ENCODE measurements at regions not wholly inside any gene's neighbourhood (a gene's known extent, or its start where the extent isn't known, plus 50 kb on each side); places are given as distances from the start of the nearest gene placed in this dataset.

DNA sequence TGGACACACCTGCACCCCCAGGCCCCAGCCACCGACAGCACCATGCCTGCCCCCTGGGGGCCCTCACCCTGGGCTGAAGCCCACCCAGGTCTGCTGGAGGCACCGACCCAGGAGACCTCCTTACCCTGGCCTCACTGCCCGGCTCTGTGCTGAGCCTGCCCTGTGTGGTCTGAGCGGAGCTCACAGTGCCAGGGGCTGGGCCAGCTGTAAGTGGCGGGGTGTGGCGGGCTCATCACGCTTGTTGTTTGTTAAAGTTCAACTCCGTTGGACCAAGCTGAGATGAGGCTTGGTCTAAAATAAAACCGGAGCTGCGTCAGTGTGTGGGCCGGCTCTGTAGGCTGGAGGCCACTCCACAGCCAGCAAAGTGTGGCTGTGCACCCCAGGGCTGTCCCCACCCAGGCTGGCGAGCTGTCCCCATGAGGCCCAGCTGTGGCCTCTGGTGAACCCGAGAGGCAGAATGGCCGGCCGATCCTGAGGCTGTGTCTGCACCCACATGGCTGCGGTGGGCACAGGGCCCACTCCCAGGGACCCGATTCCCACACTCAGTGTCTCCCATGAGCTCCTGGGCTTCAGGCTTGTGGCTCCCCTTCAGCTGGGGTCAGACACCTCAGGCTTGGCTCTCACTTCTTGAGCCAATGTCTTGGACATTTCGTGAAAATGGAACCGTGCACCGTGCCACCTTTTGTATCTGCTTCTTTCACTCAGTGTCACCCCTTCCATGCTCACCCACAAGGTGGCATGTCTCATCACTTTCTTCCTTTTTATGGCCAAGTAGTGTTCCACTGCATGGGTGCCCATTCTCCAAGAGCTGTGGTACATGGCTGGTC is 137.9 kb downstream of the CTTN start:
- no peak for DNase-seq (ENCODE audit: low read depth in 1 of 2, low spot score in 1 of 2)
- TF ChIP-seq JUND (IDR thresholded peaks at IDR 0.05; ENCODE audit: low read depth) = no peak
- in situ Hi-C loops (cut with HindIII; ENCODE audit: low pct_unique_long_range_greater_than_20kb, low sequenced_read_pairs) = no loop called here

DNA sequence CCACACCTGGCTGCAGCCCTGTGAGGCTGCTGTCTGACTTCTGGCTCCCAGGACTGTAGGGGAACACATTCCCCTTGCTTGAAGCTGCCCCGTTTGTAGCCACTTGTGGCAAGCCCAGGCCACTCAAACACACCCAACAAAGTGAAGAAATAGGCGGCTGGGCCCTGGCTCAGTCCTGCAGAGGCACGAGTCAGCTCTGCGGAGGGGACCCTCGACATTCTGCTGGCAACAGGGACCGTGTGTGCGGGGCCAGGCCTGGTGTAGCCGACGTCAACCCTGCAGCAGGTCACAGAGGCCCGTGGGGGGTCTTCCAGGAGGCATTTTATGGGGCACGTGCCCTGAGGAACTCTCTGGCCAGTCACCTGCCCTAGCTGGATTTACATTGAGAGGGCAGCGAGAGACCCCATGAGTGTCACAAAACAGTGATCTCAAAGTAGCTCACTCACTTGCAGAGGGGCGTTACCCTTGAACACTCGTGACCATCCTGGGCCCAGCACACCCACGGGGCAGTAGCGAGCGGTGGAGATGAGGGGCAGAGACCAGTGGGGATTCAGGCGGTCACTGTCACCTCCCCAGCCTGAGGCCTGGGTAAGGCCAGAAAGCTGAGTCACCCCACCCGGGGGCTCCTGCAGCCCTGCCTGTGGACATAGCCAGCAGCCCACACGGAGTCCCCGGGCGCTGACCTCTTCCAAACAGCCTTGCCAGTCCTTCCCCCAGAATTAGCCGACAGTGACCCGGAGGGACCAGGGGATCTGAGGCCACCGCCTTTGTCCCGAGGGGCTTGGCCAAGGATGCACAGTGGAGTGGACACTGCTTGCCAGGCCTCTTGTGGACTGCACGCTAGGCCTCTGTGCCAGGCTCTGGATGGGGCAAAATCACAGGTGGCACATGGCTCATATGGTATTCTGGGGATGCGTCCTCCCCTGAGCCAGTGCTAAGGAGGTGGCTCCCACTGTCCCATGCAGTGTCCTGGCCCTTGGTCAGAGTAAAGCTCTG is 139.5 kb downstream of the CTTN start:
- no peak for TF ChIP-seq JUND (IDR thresholded peaks at IDR 0.05; ENCODE audit: low read depth)
- in situ Hi-C loops (cut with HindIII; ENCODE audit: low pct_unique_long_range_greater_than_20kb, low sequenced_read_pairs) = no loop called here
- no peak for DNase-seq (ENCODE audit: low read depth in 1 of 2, low spot score in 1 of 2)

DNA sequence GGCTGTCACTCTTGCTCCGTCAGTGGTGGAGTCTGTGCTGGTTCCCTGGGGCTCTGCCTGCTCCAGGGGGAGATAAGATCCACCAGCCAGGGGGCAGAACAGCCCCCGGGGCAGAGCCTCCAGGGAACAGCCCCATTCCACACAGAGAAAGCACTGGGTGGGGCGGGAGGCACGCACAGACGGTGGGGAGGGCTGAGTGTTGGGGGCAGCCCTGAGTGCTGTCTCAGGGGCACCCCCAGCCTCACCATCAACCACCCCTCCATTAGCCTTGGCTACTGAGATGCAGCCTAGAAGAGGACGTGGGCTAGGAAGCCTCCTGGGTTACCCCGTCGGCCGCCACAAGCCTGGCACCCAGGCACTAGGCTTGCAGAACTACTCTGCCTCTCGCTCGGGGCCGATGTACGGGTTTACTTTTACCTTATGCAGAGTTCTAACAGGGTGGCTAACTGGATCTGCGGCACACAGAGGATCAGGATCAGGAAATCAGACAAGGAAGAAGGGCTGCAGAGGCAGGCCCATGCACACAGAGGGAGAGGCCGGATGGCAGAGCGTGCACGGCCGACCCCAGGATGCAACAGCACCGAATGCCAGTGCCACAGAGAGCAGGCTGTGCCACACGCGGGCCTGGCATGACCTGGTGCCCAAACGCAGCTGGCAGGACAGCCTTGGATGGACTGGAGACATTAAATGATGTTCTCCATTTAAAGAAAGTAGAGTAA is 140.5 kb downstream of the CTTN start:
- TF ChIP-seq JUND (IDR thresholded peaks at IDR 0.05; ENCODE audit: low read depth) = no peak
- in situ Hi-C loops (cut with HindIII; ENCODE audit: low pct_unique_long_range_greater_than_20kb, low sequenced_read_pairs) = no loop called here
- no peak for DNase-seq (ENCODE audit: low read depth in 1 of 2, low spot score in 1 of 2)

DNA sequence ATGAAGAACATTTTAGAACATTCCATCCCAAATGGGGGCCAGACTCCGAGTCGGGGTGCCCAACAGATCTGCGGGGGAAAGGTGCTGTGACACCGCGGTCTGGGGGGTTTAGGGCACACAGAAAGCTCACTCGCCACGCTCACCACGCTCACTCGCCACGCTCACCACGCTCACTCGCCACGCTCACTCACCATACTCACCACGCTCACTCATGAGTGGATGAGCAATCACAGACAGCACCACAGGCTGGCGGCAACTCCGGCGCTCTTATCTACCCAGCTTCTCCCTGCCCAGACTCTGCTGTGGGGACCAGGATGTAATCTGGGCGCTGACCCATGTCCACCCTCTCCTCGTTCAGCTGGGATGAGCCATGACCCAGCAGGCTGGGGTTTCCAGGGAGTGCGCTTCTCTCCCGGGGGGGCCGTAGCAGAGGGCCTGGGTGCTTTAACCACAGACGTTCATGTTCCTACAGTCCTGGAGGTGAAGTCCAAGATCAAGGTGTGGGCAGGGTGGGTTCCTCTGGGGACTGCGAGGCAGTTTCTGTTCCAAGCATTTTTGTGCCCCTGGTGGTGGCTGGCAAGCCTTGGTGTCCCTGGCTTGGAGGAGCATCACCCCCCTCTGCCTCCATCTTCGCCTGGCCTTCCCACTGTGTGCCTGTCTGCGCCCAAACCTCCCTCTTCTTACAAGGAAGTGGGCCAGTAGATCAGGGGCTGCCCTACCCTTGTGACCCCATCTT is 141.2 kb downstream of the CTTN start:
- TF ChIP-seq JUND (IDR thresholded peaks at IDR 0.05; ENCODE audit: low read depth) = no peak

DNA sequence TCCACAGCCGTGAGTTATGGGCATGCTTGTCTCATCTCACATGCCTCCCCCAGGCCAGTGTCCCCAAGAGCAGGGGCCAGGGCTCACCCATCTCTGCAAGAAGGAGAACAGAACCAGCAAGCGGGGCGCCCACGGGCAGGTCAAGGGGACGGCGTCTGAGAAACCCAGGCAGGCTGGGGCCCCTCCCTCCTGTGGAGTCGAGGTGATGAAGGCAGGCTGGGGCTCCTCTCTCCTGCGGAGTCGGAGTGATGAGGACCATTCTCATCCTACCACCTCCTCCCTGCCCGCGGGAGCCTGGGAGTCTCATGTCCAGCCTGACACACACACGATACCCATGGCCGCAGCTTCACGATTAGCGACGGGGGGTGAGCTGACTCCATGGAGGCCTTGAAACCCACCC is 141.9 kb downstream of the CTTN start:
- TF ChIP-seq JUND (IDR thresholded peaks at IDR 0.05; ENCODE audit: low read depth) = no peak
- in situ Hi-C loops (cut with HindIII; ENCODE audit: low pct_unique_long_range_greater_than_20kb, low sequenced_read_pairs) = no loop called here
- no peak for DNase-seq (ENCODE audit: low read depth in 1 of 2, low spot score in 1 of 2)

More for the DNA sequence above, 141.2 kb downstream of the CTTN start:
- in situ Hi-C loops (cut with HindIII; ENCODE audit: low pct_unique_long_range_greater_than_20kb, low sequenced_read_pairs) = no loop called here
- DNase-seq (ENCODE audit: low read depth in 1 of 2, low spot score in 1 of 2) = no peak

DNA sequence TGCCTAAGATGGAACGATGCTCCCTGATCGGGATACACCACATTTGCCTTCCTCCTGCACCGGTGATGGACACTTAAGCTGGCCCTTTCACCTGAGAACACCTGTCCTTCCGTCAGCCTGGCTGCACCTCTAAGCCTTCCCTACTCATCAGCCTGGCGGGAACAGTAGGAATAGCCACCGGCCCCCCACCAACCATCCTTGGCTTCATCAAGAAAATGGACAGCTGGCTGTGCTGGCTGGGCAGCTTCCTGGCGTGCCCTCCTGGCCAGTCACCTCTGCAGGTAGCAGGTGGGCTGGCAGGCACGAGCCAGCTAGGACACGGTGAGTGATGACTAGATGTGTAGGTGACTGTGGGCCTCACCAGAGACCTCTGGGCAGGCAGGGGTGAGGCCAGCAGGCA is 142.8 kb downstream of the CTTN start:
- no peak for DNase-seq (ENCODE audit: low read depth in 1 of 2, low spot score in 1 of 2)
- TF ChIP-seq JUND (IDR thresholded peaks at IDR 0.05; ENCODE audit: low read depth) = no peak
- in situ Hi-C loops (cut with HindIII; ENCODE audit: low pct_unique_long_range_greater_than_20kb, low sequenced_read_pairs) = no loop called here

DNA sequence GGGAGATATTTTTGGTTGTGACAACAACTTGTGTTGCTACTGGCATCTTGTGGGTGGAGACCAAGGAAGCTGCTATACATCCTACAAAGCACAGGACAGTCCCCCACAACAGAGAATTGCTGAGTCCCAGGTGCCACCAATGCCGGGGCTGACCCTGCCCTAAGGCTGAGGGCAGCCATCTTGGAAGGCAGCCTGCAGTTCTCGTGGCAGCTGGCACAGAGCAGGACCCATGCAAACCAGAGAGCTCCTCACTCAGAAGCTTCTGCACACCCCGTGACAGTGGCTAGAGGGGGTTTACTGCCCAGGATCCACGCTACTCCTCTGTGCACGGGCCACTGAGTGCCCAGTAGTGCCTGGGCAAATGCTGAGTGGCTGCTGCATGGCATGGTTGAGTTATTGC is 143.4 kb downstream of the CTTN start:
- in situ Hi-C loops (cut with HindIII; ENCODE audit: low pct_unique_long_range_greater_than_20kb, low sequenced_read_pairs) = no loop called here
- DNase-seq (ENCODE audit: low read depth in 1 of 2, low spot score in 1 of 2) = no peak
- TF ChIP-seq JUND (IDR thresholded peaks at IDR 0.05; ENCODE audit: low read depth) = no peak

DNA sequence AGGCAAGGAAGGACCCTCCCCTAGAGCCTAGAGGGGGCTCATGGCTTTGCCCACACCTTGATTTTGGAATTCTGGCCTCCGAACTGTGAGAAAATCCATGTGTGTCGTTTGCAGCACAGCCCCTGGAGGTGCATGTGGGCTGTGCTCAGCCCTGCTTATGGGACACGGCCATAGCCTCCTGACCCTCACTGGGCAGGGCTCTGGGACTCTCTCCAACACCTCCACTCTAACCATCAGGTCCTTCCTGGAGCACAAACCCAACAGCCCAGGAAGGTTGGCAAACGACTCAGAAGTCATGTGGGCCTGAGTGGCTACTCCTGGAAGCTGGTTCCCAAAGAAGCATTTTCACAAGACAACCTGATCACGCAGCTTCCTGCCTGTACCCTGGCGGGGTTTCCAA is 144.1 kb downstream of the CTTN start:
- in situ Hi-C loops (cut with HindIII; ENCODE audit: low pct_unique_long_range_greater_than_20kb, low sequenced_read_pairs) = no loop called here
- DNase-seq (ENCODE audit: low read depth in 1 of 2, low spot score in 1 of 2) = no peak
- no peak for TF ChIP-seq JUND (IDR thresholded peaks at IDR 0.05; ENCODE audit: low read depth)

DNA sequence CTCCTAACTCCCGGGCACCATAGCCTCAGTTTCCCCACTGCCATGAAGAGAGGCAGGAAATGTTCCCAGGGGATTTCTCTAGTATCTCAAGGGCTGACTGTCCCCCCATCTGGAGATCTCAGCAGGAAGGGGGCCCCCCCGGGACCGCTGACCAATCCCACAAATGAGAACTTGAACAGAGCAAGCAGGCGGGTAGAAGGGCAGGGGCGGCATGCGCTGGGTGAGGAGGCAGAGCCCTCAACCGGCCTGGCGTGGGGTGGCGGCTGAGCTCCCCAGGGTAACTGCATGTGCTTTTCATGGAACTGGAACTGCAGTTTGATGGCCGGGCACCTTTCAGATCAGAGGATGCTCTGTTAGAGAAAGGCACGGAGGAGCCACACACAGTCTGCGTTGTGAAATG is 144.5 kb downstream of the CTTN start:
- in situ Hi-C loops (cut with HindIII; ENCODE audit: low pct_unique_long_range_greater_than_20kb, low sequenced_read_pairs) = no loop called here
- DNase-seq (ENCODE audit: low read depth in 1 of 2, low spot score in 1 of 2) = no peak
- TF ChIP-seq JUND (IDR thresholded peaks at IDR 0.05; ENCODE audit: low read depth) = no peak

DNA sequence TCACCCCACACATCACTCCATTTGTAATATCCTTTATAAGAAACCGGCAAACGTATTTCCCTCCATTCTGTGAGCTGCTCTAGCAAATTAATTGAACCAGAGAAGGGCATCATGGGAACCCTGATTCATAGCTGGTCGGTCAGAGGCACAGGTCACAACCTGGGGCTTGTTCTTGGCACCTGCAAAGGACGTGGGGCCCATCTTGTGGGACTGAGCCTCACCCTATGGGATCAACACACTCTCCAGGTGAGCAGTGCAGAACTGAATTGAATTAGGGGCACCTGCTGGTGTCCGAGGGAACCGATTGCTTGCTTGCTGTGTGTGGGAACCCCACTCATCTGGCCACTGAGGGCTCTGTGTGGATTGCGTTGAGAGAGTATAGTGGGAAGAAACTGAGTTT is 145.3 kb downstream of the CTTN start:
- in situ Hi-C loops (cut with HindIII; ENCODE audit: low pct_unique_long_range_greater_than_20kb, low sequenced_read_pairs) = no loop called here
- no peak for TF ChIP-seq JUND (IDR thresholded peaks at IDR 0.05; ENCODE audit: low read depth)
- DNase-seq (ENCODE audit: low read depth in 1 of 2, low spot score in 1 of 2) = no peak

DNA sequence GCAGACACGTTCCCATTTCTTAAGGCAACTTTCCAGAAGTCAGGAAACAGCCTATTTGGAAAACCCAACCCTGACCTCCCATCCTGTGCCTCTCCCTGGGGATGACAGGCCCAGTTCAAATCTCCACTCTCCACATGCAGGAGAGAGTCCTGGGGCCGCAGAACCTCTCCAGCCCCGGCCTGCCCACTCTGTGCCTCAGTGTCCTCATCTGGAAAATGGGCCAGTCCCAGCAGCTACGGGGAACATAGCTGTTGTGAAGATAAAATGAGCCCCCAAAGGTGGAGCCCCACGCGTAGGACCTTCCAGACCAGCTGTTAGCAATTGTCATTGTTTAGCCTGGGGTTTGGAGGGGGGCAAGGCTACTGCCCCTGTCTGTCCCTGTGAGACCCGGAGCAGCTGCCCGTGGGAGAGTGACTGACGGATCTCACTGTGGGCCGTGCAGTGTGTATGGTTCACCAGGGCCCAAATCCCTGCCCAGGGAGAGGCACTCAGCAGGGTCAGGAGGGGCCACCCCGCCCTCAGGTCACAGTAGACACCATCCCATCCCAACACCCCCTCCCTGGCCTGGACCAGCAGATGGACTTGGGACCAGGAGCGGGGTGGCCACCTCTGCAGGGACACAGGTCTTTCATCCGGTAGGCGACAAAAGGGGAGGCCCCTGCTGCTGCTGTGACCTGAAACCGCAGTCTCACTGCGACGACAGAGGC is 145.9 kb downstream of the CTTN start:
- DNase-seq (ENCODE audit: low read depth in 1 of 2, low spot score in 1 of 2) = no peak
- TF ChIP-seq JUND (IDR thresholded peaks at IDR 0.05; ENCODE audit: low read depth) = no peak
- in situ Hi-C loops (cut with HindIII; ENCODE audit: low pct_unique_long_range_greater_than_20kb, low sequenced_read_pairs) = no loop called here
